Frontal cortex (tissue), 3 donors: ENCODE measurements at regions not wholly inside any gene's neighbourhood (a gene's known extent, or its start where the extent isn't known, plus 50 kb on each side); places are given as distances from the start of the nearest gene placed in this dataset.

Experiments
- DNase-seq, 2 donors: peaks; one replicate each; pipeline ENCODE4 v3.0.0; 2012; ENCODE audit warnings: low spot score in 2 of 2
- FAIRE-seq: peaks from 2 replicates; lab custom pipeline; 2012; peaks lifted over from hg19 to GRCh38; lab: Jason Lieb, UNC
- donor health status: control.
- donor health status: control.
- donor health status: control.

DNA sequence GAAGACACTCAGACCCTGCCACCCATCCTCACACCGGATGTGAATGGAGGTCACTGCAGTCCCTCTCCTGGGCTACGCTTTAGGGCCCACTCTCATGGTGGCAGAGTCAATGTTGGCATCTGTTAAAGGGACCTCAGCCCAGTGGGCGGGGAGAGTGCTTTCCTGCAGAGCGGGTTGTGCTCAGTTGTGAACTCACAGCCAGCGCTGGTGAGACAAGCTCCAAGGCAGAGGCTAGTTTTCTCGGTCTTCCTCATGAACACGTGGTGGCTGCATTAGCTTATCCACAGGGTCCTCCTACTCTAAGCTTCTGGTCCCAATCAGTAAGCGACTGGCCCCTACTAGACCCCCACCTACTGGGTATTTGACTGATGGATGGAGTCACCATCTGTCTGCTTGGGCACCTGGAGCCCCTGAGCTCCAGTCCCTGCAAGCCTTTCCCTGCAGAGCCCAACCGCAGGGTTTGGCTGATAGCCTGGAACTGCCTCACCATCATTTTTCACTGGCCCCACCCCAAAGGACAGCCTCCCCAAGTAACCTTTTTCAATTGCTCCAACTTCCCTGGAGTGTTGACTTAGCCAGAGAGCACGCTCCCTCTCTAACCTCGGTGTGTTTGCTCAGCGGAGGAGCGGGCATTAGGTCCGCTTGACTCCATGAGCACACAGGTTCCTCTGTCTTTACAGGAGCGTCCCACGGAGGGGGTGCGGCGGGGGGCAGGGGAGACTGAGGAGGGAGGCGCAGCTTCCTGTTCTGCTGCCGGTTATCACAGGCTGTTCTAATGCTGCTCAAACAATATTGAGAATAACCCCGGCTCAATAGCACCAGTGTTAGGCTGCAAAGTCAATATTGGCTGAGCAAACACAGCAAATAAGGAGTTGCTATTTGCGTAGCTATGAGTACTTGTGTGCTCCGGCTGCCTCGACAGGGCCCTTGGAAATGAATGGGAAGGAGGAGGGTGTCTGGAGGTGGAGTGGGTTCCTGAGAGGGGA, 141.7 kb downstream of the RPLP1 start:
- FAIRE-seq = no peak
- DNase-seq = no peak

DNA sequence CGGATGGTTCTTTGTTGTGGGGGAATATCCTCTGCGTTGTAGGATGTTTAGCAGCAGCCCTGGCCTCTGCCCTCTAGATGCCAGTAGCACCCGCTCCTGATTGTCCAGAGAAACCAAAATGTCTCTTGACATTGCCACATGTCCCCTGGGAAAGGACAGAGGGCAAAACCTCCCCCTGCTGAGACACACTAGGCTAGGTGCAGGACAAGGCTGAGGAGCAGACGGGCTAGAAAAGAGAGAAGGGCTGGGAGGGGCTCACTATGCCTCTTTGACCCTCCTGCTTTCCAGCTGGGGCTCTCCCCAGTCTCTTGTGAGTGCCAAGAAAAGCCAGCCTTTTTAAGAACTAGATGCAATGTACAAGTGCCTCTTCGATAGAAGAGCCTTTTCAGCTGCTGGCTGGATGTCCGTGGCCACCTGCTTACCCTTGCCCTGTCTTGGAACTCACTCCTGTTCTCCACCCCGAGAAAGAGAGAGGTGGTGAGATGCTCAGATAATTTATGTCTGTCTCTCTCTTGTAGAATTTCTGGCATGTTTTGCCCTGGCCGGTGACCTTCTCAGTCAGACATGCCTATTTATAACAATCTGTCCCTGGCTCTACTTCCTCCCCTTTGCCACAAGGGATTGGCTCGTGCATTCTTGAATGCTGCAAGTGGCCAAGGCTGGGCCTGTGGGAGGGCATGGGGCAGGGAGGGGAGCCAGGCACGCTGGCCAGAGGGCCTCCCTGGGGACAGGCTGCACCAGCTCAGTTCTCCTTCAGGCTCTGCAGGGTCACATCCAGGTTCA, 142.6 kb downstream of the RPLP1 start:
- no peak for FAIRE-seq
- no peak for DNase-seq

DNA sequence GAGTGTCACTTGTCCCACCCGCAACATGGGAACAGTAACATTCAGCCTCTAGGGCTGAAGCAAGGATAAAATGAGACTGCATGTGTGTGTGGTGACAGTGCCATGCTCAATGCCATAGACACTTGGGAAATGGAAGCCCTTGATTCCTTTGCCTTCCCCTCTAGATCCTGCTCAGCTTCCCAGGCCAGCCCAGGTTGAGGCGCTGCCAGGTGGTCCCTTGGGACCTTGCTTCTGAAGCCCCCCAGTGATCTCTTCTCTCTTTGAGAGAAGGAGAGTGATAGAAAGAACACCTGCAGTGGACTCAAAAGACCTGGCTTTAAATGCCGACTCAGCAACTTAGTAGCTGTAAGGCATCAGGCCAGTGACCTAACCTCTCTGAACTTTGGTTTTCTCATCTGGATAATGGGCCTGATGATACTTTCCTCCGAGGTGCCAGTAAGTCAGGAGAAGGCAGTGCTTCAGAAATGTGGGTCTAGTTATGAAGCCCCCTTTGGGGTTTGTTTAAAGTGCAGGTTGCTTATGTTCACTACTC, 144.5 kb downstream of the RPLP1 start:
- FAIRE-seq = no peak
- DNase-seq = no peak

DNA sequence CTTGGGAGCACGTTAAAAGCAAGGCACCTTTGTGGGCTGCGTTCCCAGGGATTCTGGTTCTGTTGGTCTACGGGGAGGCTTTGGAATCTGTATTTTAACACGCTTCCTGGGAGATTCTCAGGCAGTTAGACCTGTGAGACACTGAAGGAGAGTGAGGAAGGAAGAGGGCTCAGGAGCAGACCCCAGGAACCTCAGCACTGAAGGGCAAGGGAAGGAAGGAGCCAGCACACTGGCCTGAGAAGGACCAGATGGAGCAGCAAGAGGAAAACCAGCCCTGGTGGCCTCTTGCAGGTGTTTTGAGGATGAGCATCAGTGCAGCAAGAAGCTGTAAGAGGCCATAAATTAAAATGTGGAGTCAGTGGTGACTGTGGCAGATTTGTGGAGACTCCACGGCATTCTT, 146.7 kb downstream of the RPLP1 start:
- no peak for DNase-seq
- no peak for FAIRE-seq

DNA sequence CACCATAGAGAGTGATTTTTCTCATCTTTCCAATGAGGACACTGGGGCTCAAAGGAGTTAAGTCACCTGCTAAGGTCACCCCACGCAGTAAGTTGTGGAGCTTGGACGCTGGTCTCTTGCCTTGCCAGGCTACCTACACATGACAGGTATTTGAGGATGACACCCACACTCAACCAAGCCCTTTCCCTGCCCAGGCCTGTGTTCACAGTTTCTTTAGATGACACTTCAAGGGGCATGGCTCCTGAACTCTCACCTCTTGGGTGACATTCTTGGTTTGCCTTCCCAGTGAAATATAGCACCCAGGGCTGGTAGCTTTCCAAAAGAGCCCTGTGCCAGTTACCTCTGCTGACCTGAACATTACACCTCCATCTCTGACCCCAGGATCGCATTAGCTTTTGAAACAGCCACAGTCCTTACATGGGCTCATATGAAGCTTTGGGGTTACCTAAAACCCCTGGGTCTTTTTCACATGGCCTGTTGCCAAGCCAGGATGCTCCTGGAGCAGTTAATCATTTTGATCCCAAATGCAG, 148.0 kb downstream of the RPLP1 start:
- no peak for FAIRE-seq
- DNase-seq = no peak

DNA sequence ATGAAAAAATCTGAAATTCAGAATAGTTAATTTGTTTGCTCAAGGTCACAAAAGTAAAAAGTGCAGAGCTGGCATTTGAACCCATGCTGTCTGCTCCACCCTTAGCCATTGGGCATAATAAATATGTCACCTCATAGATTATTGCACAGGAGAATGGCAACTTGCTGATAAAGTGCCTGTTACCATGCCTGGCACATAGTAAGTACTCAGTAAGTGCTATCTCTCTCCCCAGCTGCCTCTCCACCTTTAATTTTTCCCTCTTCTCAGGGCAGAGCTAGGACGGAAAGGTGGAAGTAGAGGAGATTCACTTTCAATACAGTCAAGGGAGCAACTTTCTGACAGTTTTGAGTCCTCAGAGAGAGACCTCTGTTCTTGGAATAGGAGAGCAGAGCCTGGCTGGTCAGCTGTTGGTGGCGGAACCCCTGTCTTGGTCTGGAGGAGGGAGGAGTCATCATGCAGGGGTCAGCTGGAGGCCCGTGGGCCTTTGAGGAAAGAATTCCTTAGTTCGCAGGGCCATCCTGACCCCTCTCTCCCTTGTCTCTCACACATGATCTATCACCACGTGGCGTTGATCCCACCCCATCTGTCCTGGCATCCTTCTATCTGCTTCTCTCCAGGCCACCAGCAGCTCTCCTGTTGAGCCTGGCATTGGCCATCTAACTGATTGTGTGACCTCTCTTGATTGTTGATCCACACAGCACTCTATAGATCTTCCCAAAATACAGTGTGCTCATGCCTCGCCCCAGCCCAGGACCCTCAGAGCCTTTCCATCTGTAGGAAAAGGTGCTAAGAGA, 149.3 kb downstream of the RPLP1 start:
- DNase-seq (no peak), FAIRE-seq (no peak)

DNA sequence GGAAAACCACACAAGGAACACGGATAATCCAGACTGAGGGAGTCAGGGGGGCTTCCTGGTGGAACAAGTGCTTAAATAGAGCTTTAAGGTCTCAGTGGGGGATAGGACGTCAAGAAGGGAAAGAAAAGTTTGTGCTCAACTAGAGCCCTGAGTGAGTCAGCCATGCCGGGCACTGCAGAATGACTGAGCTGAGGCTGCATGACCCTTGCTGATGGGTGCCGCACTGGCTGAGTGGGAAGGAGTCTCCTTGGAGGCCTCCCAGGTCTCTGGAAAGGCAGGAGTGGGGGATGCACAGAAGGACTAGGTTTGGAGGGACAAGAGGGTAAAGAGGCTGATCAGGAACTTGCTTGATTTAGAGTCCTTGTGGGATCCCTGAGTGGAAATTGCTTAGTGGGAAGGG, 150.3 kb downstream of the RPLP1 start:
- FAIRE-seq (no peak), DNase-seq (no peak)

DNA sequence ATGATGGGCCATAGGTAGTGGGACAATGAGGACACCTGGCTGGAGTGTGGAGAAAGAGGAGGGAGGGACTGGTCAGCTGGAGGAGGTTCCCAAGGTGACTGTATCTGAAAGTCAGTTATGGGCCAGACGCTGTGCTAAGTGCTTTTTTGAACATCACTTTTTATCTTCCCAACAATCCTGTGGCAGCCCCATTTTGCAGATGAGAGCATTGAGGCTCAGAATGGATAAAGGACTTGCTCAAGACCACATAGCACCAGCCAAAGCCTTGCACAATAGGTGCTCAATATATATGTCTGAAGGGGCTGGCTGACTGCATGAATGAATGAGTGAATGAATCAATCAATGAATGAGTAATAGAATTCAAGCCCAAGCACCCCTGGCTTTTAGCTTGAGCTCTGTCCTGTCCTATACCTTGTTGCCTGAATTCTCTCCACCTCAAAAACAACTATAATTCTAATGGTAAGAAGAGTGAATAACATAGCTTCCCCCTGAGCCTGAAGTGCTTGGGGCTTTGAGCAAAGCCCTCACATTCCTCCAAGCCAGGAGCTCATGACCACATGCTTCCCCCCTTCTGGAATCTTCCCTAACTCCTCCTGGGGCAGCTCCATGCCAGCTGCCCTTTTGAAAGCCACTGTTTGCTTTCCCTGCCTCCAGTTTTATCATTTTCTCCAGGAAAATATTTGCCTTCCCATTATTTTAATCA, 150.9 kb downstream of the RPLP1 start:
- FAIRE-seq = no peak

DNA sequence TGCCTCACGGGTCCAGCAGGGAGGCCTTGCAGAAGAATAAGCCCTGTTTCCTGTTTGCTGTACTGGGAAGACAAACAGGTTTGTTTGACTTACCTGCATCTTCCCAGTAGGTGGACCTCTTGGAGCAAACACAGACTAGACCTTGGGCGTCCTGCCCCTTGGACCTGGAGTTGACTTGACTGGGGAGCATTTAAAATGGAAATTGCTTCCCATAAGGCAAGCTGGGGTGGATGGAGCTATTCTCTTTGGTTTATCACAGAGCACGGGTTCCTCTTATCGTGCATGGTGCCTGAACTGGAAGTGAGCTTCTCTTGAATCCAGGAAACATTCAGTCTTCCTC, 151.4 kb downstream of the RPLP1 start:
- no peak for DNase-seq
- FAIRE-seq = no peak

More for the DNA sequence above, 150.9 kb downstream of the RPLP1 start:
- DNase-seq = no peak

DNA sequence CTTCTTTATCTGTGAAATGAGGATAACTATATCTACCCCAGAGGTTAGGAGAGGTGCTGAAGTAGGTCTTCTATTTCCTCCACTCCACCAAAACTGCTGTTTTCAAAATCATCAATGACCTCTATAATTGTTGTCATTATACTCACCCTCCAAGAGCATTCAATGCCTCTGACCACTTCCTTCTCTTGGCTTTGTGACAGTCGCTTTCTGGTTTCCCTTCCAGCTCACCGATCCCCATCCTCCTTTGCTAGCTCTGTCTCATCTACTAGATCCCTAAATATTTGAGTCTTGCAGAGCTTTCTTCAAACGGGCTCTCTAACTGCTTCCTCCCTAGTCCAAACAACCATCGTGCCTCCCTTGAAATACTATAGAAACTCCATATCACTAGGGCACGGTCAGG, 153.5 kb downstream of the RPLP1 start:
- no peak for FAIRE-seq

DNA sequence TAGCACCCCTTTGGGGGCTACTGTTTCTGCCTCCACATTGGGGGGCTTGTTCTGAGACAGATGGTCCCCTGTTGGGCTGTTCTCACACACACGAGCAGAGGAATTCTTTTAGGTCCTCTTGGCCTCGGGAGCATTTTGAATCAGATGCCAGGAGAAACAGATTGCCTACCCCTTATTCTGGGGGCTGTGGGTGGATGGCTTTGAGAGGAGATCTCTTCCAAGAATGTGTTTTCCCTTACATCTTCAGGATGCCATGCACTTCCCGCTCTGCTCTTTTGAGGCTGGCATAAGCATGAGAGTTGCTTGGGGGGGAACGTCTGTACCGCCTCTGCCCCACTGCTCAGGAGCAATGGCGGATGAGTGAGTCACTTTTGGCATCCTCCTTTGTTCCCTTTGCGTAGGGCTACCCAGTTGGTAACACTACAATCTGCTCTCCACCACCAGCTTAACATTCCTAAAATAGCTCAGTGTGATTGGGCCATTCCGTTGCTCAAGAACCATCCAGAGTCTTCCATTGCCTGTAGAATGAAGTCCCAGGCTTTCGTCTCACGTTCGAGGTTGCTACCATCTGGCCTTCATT, 154.4 kb downstream of the RPLP1 start:
- FAIRE-seq (no peak), DNase-seq (no peak)

More for the DNA sequence above, 153.5 kb downstream of the RPLP1 start:
- DNase-seq = no peak

DNA sequence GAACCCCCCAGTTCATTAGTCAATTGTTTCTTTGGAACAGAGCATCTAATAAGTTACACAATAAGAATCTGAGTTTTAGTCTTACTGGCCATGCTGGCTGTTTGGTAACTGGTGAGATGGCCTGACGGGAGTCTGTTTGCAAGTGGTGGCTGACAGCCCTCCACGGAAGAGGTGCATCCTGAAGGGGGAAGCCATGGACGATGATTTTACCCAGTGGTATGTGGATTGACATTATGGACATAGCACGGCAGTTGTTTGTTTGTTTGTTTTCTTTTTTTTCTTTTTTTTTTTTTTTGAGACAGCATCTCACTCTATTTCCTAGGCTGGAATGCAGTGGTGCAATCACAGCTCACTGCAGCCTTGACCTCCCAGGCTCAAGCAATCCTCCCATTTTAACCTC, 156.0 kb downstream of the RPLP1 start:
- FAIRE-seq = no peak
- DNase-seq = no peak

DNA sequence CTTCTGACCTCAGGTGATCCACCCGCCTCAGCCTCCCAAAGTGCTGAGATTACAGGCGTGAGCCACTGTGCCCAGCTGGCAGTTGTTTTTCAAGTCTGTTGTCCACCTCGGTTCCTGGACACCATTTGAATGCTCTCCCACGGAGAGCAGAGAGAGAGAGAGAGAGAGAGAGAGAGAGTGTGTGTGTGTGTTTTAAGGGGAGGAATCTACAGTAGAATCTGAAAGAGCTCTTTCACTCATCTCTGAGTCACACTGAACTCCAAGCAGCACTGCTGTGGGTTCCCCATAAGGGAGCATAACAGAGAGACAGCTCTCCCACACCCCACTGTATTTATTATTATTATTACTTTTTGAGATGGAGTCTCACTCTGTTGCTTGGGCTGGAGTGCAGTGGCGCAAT, 156.6 kb downstream of the RPLP1 start:
- no peak for FAIRE-seq
- DNase-seq = no peak

DNA sequence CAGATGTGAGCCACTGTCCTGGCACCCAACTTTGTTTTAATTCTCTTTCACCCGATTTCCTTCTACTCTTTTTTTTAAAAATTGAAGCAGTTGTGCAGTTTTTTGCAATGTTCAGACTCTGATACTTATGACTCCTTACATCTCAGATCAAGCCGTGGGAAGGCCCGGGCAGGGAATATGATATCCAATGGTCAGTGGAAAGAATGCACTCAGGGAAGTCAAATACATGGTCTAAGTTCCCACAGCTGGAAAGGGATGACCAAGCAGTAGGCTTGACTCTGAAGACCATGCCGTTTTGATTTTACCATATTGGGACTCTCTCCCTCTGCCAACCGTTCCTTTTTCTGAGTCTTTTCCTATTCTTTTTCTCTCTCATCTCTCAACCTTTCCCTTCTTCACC, 157.2 kb downstream of the RPLP1 start:
- FAIRE-seq (no peak), DNase-seq (no peak)

DNA sequence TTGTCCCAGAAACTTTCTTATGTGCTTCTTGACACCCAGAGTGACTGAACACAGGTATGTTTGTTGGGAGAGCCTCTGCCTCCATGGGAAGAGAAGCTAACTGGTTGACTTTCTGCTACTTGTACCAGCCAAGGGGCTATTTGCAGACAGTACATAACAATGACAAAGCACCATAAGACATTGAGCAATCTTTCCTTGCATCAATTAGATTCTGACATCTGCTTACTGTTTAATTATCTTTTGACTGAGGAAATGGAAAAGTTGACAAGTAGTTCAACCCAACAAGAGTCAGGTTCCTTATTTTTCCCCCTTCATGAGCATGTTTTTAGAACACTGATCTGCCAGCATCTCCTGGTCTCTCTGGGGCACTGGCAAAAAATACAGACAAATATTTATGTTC, 157.7 kb downstream of the RPLP1 start:
- FAIRE-seq = no peak

DNA sequence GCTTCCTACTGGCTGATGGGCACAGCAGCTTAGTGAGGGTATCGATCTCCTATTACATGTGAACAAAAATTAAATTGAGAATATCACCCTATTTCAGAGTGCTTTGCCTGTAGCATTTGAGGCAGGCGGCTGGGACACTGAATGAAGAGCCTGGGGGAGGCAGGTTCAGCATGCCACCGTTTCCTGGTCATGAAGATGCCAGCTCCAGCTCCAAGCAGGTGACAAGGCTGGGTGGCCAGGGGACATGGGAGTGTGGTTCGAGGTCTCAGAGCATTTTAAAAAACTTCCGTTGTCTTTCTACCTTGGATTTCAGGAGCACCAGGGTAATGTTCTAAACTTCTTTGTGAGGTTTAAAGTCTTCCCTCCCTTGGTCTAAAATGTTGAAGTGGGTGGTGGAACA, 158.2 kb downstream of the RPLP1 start:
- no peak for FAIRE-seq
- DNase-seq = no peak

More for the DNA sequence above, 157.7 kb downstream of the RPLP1 start:
- no peak for DNase-seq

DNA sequence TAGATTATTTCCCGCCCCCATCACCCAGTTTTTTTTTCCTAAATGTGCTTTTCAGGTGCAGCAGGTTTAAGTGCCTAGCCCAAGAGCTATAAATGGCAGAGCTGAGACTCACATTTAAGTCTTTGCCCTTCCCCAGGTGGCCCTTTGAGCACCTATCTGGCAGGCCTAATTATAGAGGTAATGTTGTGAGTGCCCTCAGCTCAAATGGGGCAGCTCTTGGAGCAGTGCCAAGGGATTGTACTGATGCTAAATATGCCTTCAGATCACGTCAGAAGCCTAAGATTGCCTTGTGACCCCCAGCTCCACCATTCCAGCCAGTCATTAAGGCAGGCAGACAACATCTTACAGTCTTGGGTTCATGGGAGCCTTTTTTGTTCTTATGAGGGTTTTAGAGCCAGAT, 159.5 kb downstream of the RPLP1 start:
- FAIRE-seq = no peak

DNA sequence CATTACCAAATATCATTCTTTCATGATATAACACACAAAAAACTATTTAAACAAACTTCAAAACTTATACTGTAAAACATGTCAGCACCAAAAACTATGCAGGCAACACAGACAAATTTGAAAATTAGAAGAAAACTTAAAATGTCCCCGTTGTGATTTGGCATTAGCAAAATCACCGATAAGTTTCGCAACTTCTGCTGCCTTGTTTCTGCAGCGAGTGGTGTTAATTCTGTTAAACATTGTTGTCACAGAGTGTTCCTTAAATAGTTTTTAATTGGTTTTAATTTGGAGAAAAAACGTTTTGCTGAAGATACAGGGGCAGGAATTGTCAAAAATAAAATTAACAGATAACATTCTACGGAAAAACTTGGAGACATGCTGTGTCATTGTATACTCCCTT, 160.6 kb downstream of the RPLP1 start:
- FAIRE-seq (no peak), DNase-seq (no peak)

More for the DNA sequence above, 159.5 kb downstream of the RPLP1 start:
- DNase-seq = no peak

DNA sequence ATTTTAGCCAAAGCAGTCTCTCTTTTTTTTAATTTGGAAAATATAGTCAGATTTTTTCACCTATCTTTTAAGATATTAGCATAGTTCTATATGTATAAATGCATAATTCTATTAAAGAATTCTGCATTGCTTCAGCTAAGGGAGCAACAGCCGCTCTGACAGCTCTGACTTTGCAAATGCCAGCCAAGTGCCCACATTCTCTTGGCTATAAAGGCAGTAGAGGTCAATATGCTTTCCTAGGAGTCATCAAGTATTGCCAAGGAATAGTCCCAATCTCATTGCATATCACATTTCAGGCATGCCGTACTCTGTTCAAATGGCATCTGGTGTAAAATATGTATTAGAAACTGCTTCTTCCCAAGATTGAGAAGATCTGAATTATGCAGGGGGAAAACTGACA, 161.4 kb downstream of the RPLP1 start:
- FAIRE-seq (no peak), DNase-seq (no peak)
